NB4 (cell line): ENCODE measurements at regions not wholly inside any gene's neighbourhood (a gene's known extent, or its start where the extent isn't known, plus 50 kb on each side); places are given as distances from the start of the nearest gene placed in this dataset.

ENCODE experiments used
- DNase-seq: peaks from one replicate; pipeline ENCODE4 v3.0.0; 2010; ENCODE audit warnings: low read depth
- H3K4me3 ChIP-seq: one replicate; pipeline ENCODE4 v1.5.1; 2011; ENCODE audit warnings: mild to moderate bottlenecking, low read depth, low read length, moderate library complexity
- MYC ChIP-seq: IDR thresholded peaks from 2 replicates; pipeline ENCODE4 v1.6.1; 2011; ENCODE audit warnings: low read depth, low read length
- POLR2A ChIP-seq: IDR thresholded peaks from 2 replicates; pipeline ENCODE4 v1.6.1; 2011; ENCODE audit warnings: mild to moderate bottlenecking; ENCODE audit not compliant: insufficient read length; ENCODE audit errors: extremely low read depth
- TF ChIP-seq, protein P1 (sequence below): IDR thresholded peaks from 2 replicates; pipeline ENCODE4 v1.6.1; 2011; ENCODE audit warnings: low read depth, low read length
- TF ChIP-seq, protein P2 (sequence below): IDR thresholded peaks from one replicate; pipeline ENCODE4 v1.5.1; 2012; ENCODE audit warnings: low read depth, low read length

DNA sequence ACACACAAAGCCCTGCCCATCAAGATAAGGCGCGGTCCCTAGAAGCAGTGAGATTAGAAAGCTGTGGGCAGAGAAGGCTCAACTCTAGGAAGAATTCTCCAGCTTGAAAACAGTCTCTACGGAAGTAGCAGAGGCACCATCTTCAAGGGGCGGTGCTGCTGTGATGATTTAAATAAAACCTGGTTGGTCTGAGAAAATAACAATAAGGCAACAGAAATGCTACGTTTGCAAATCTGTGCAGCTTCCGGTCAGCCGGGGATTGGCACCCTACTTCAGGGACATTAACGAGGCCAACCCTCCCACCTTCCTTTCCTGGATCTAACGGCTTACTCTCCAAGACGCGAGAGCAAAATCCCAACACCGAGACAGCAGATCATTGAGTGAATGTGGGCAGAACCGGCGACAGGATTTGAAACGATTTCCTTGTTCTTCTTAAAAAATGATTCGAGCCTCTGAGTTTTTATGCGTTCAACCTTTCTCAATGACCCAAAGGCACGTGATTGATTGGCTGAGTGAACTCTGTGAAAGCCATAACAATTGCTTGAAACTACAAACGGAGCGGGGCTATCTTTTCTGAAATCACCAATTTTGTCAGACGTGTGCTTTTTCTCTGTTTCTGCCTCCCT lies 93.7 kb upstream of the ZNF516 start:
- H3K4me3 ChIP-seq = peak overlapping the region; percentile 37
- TF ChIP-seq, protein P1, sequence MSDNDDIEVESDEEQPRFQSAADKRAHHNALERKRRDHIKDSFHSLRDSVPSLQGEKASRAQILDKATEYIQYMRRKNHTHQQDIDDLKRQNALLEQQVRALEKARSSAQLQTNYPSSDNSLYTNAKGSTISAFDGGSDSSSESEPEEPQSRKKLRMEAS = no peak
- no peak for TF ChIP-seq POLR2A
- TF ChIP-seq, protein P2, sequence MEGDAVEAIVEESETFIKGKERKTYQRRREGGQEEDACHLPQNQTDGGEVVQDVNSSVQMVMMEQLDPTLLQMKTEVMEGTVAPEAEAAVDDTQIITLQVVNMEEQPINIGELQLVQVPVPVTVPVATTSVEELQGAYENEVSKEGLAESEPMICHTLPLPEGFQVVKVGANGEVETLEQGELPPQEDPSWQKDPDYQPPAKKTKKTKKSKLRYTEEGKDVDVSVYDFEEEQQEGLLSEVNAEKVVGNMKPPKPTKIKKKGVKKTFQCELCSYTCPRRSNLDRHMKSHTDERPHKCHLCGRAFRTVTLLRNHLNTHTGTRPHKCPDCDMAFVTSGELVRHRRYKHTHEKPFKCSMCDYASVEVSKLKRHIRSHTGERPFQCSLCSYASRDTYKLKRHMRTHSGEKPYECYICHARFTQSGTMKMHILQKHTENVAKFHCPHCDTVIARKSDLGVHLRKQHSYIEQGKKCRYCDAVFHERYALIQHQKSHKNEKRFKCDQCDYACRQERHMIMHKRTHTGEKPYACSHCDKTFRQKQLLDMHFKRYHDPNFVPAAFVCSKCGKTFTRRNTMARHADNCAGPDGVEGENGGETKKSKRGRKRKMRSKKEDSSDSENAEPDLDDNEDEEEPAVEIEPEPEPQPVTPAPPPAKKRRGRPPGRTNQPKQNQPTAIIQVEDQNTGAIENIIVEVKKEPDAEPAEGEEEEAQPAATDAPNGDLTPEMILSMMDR = no peak
- no peak for TF ChIP-seq MYC
- DNase-seq = peak; percentile 57

DNA sequence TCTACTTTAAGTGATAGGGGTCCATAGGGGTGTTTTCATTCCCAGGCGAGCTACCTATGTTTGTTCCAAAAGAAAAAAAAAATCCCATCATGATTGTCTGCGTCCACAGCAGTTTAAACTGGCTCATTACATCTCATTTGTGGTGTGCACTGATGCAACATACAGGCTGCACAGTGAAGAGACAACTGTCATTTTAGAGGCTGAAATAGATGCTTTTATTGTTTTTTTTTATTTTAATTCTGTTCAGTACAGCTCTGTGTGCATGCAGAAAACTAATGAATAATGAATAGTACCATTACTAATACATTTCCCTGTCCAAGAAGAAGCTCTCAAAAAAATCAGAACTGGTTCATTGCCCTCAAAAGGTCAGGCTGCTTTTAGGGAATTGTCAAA lies 92.8 kb upstream of the ZNF516 start:
- no peak for TF ChIP-seq POLR2A
- TF ChIP-seq, protein P1 = no peak
- TF ChIP-seq MYC = no peak
- TF ChIP-seq, protein P2 = no peak
- no peak for DNase-seq
- H3K4me3 ChIP-seq = no peak overlapping the region

DNA sequence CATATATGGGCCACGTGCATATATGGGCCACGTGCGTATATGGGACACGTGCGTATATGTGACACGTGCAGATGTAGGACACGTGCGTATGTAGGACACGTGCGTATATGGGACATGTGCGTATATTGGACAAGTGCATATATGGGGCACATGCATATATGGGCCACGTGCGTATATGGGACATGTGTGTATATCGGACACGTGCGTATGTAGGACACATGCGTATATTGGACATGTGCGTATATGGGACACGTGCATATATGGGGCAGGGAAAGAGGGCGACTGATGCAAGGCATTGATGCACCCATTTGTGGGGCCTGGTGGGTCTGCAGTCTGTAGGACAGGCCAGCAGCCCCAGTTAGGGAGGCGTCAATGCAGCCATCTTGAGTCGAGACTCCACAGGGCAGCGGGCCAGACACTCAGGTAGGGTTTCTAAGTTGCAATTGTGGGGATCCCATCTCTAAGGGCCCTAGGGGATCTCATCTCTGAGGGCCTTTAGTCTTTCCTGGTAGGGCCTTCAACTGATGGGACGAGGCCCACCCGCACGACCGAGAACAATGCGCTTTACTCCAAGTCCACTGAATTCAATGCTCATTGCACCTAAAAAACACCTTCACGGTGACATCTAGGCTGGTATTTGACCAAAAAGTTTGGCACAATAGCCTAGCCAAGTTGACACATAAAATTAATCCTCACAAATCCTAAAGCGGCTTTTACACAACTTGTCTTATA lies 92.3 kb upstream of the ZNF516 start:
- DNase-seq = no peak
- TF ChIP-seq POLR2A (no peak), MYC (no peak)
- TF ChIP-seq, protein P1 = no peak
- TF ChIP-seq, protein P2 = no peak
- no peak overlapping the region for H3K4me3 ChIP-seq

DNA sequence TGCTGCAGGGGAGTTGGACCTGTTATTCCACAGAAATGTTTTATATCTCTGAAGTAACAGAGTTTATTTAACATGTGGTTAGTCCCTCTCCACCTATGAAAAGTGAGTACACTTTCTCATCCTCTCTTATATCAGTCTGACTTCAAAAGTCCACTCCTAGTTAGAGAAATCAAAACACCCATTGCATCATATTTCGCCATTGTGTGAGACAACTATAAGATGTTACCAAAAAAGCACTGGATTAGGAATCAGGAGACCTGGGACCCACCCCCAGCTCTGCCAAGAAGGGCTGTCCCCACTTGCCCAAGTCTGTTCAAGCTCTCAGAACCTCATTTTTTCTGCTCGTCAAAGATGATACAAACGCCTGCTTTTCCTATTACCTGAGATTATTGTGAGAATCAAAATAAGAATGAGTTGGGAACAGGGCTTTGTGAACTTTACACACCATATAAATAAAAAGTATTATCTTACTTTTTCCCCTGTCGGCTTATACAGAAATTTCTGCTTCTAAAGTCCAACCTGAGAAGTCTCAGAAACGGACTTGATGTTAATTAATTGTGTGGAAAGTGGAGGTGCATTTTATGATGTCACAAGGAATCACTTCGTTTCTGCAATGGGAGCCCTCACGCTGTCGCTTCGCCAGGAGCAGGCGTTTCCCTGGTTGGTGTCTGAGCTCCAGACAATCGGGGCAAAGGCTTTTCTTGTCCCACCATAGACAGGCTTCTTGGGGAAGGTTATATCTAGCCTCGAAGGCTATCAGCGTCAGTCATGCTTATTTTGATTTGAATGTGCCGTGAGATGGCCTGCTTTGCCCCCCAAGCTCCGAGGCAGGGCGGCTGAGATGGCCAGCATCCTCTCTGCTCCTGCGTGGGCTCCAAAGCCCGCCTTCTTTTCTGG lies 89.6 kb upstream of the ZNF516 start:
- DNase-seq = no peak
- no peak for TF ChIP-seq POLR2A
- TF ChIP-seq, protein P1 = no peak
- TF ChIP-seq, protein P2 = no peak
- H3K4me3 ChIP-seq = no peak overlapping the region

DNA sequence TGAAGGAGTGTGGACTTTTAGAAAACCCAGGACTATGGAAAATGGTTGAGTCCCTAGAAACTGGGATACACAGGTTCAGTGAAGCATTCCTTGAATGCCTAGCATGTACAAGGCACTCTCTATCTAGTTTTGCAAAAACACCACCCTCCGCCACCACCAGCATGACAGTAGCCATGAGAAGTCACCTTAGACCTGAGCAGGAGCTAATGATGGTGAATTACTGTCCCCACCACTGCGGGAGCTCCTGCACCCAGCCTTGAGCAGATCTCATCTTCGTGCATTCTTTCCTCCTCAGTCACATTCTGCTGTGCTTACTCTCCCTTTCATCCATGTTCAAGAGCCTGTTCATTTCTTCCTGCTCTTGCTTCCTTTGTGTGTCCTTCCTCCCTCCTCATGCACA lies 86.2 kb upstream of the ZNF516 start:
- TF ChIP-seq POLR2A (no peak), MYC (no peak)
- TF ChIP-seq, protein P2 = no peak
- TF ChIP-seq, protein P1 = no peak
- H3K4me3 ChIP-seq = no peak overlapping the region

More for the DNA sequence above, 86.2 kb upstream of the ZNF516 start:
- no peak for DNase-seq
